GM21619 (cell line): ENCODE measurements at regions not wholly inside any gene's neighbourhood (a gene's known extent, or its start where the extent isn't known, plus 50 kb on each side); places are given as distances from the start of the nearest gene placed in this dataset.

Experiments
- ATAC-seq: cut with Tn5 transposase; IDR thresholded peaks from one replicate; pipeline ENCODE4 v1.9.1; 2021; ENCODE audit not compliant: unreplicated experiment

DNA sequence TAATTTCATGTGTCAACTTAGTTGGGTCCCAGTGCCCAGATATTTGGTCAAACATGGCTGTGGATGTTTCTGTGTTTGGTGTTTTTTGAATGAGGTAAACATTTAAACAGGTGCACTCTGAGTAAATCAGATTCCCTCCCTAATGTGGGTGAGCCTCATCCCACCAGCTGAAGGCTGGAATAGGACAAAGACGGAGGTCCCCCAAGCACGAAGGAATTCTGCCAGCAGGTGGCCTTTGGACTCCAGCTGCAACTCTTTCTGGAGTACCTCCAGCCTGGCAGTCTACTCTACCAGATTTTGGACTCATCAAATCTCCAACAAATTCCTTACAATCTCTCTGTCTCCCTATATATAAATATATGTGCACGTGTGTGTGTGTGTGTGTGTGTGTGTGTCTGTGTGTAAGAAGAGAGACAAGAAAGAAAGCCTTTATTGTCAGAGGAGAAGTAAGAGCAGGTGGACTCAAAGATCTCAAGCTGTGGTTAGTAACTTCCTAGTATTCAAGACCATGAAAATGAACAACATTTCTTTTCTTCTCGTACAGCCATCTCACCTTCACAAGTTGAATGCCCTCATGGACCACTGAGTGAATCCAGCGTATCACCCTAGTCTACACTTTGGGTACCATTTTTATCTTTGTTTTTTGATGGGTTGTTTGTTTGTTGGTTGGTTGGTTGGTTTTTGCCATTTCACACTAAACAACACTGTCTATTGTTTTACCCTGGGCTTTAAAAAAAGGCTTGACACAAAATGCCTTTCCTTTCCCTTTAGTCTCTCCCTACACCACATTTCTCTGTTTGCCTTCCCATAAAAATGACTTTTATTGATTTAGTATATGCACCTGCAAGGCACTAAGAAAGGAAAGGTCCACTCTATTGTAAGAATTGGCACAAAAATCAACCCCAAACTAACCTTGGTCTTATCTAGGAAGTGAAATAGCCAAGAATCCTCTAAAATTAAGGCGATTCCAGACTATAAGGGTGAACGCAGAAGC, 118.7 kb downstream of the TENT4A start:
- ATAC-seq = no peak

DNA sequence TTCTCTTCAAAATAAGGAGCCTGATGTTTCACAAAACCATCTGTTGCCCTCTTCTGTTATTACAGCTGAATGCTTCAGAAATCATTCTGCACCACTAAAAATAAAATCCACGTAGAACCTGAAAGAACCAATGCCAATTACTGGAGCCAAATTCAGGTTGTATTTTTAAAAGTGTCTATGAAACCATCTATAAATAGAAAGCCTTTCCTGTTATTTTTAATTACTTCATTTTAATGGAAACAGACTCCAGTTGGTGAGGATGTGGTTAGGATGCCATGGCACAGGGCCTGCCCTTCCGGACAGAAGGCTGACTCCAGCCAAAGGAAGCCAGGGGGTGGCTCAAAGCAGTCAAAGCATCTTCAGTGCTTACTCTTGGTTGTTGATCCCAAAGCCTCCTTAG, 119.8 kb downstream of the TENT4A start:
- no peak for ATAC-seq

DNA sequence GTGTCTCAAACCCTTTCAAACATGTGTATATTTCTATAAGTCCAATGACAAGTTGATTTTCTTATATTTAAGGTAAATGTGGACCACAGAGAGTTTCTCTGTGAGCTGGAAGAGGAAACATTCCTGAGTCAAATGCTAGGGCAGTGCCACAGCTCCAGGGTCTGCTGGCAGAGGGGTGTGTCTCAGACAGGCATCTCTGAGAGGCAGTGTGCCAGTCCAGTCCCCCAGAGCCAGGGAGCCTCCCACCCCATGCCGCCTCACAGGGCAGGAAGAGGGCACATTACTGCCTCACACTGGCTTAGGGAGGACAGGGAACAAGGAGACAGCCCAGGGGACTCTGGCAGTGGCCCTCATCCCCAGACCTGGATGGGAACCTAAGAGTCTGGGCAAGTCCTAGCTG, 120.2 kb downstream of the TENT4A start:
- ATAC-seq = no peak

DNA sequence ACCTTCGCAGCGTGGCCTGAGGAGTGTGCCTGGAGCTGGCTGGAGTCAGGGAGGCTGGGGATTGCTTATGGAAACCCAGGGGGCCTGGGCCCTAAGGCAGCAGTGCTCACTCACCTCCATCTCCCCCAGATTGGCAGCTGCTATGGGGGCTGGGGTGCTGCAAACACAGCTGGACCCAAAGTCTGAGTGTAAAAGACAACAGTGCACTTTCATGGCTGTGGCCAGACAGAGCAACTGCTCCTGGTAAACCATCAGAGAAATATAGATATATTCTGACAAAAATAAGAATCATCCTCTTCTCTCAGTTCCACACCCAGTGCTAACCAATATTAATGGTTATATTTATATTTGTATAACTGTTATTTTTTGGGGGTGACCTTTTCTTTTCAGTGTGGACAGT, 123.9 kb downstream of the TENT4A start:
- no peak for ATAC-seq

DNA sequence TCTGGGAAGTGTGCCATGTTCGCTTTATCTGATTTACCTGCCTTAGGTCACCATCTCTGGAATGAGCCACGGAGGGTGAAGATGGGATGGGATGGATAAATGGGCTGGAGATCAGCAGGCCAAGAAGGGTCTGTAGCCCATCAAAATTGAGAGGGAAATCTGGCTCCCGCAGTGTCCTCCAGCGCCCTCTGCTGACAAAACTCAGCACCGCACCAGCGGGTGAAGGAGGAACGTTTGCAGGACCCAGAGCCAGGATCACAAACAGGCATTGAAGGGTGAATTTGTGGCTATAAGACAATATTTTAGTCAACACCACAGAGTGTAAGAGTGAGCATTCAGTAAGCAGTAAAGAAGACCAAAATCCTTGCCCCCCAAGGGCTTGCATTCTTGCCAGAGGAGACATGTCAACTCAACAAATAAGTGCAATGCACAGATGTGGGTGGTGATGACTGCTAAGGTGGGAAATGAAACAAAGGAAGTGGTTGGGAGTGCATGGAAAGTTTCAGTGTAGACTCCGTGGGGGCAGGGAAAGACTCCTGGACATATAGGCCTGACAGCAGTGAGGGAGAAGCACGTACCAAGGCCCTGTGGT, 124.4 kb downstream of the TENT4A start:
- ATAC-seq = no peak

DNA sequence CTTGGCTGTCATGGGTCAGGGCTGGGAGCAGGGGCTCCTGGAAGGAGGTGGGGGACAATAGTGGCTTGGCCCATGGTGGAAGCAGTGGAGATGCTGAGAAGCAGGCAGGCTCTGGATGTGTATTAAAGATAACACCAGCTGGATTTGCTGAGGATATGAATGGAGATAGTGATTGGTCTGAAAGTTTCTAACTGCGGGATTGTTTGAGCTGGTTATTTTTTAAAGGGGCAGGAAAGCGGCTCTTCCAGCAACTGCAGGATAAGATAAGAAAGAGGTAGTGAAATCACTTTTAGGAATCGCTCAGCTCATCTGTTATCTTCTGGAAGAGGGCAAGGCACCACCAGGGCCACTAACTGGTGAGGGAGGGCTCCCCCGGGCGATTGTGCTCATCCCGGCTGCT, 125.5 kb downstream of the TENT4A start:
- ATAC-seq = no peak

DNA sequence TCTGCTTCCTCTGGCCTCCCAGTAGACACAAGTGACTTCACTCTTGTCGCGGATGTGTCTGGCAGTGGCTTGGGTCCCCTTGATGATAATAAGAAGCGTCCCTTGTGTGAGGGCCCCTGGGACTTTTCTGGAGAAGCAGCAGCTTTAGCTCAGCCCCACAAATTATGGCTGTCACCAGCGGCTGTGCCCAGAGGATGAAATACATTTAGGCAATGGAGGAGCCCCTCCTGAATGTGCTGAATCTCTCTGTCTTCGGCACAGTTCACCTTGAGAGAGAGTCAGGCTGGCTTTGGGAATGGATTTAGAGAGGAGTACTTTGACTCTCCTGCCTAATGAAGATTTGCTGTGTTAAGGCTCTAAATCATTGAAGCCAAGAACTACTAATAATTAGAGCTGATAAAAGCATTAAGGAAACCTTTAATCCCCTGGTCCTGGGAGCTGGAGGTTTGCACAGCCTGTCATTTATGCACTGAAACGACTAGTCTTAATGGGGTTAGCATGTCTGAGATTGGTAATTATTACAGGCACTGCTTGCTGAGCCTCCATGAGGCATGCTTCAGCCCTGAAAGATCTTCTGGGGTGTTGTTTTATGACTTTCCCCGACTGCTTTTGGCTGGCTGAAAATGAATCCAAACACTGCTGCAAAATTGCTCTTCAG, 127.0 kb downstream of the TENT4A start:
- ATAC-seq = no peak

DNA sequence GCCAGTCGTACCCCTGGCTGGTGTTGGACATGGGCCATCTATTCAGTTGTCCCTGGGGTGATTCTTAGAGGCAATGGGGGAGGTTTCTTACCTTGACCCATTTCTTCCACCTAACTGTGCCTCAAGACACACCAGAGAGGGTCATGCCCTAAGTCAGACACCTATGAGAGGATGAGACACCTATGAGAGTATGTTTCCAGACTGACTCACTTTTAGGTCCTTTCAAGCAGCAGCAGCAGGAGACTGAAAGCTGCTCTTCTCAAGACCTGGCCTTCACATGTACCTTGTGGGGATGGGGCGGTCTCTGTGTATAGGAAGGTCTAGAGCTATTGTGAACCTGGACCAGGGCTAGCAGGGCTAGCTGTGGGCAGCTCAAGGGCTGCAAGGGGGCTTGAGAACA, 130.1 kb downstream of the TENT4A start:
- ATAC-seq = no peak

DNA sequence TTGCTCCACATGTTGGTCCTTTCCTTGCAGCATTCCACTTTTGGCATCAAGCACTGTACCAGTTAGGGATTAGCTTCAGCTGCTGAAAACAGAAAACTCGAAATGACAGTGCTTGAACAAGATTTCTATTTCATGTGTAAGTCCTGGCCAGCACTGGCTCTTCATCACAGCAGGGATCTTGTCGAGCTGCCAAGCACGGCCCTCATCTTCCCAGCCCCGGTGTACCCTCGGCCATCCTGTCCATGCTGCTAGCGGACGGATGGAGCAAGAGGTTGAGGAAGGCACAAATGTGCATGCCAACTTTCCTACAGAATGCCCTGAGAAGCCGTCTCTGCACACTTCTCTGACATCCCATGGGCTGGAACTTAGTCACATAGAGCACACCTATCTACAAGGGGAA, 130.6 kb downstream of the TENT4A start:
- ATAC-seq = no peak

DNA sequence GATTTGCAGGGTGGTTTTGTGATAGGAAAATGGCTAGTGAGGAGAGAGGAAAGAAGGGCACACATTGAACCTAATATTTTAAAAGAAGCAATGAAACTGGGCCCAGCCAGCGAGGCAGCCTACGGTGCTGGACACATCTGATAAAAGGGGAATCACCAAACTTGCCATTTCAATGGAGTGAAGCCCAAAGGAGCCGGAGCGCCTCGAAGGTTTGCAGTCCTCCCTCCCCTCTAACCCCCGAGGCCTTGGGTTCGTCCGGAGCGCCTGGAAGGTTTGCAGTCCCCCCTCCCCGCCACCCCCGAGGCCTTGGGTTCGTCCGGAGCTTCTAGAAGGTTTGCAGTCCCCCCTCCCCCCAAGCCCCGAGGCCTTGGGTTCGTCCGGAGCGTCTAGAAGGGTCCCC, 132.6 kb downstream of the TENT4A start:
- ATAC-seq = no peak

DNA sequence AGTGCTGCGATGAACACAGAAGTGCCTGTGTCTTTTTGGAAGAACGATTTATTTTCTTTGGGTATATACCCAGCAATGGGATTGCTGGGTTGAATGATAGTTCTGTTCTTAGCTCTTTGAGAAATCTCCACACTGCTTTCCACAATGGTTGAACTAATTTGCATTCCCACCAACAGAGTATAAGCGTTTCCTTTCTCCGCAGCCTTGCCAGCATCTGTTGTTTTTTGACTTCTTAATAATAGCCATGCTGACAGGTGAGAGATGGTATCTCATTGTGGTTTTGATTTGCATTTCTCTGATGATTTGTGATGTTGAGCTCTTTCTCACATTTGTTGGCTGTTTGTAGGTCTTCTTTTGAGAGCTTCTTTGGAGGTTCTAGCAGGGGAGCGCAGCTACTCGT, 134.6 kb downstream of the TENT4A start:
- no peak for ATAC-seq

DNA sequence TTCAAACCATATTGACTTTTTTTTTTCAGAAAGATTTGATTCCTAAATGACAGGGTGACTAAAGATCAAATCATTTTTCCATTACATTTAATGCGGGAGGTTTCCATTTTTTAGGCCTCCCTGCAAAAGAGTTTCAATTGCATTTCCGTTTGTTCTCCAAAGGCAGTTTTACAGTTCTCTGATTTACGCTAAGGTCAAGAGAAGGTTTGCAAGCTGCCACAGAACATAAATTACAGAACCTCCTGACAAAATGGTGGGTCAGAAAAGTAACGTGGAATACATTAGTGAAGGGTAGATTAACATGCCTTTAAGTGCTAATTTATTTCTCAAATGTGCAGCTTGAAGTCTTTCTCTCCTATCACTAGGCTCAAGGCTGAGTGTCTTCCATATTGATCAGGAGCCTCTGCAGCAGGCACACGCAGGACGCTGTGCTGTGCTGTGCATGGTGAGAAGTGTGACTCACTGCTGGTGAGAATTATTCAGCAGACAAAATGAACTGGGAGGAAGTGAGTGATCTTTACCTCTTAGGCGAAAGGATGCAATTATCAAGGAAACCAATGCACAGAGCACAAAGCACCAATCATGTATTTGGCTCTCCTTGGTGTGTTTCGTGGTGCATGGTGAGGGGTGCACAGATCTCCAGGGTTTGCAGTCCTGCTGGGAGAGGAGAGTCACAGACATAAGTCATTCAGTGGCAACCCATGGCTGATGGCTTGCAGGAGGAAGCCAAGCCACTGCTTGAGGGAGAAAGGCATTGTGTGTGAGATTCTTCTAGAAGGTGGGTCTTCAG, 136.3 kb downstream of the TENT4A start:
- no peak for ATAC-seq

DNA sequence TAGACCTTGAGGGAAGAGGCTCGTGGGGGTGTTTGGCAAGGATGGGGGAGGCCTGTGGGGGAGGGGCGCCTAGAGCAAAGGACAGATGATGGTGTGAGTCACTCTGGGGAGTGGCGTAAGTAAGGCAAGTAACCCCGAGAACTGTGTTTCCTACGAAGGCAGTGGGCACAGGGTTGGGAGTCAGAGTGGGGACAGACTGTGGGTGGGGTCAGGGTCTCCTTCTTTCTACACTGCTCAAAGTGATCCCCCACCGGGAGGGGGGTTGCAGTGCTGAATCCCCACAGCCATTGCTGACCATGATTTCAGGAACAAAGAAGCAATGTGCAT, 136.8 kb downstream of the TENT4A start:
- no peak for ATAC-seq

DNA sequence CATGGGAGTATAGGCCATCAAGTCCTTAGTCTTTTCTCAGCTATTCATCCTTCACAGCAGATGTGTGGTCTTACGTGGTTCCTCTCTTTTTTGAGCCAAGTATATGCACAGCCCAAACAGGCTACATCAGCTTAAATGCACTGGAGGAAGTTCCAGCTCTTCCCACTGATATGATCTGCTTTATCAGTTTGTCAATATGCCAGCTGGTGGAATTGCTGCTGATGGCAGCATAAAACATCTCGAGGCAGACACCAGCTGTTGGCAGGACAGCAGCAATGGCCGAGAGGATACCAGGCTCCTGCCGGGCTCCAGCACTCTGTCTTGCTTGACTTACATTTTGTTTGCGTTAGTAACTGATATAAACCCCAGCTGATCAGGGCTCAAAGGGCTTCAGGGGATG, 143.4 kb downstream of the TENT4A start:
- ATAC-seq = no peak

DNA sequence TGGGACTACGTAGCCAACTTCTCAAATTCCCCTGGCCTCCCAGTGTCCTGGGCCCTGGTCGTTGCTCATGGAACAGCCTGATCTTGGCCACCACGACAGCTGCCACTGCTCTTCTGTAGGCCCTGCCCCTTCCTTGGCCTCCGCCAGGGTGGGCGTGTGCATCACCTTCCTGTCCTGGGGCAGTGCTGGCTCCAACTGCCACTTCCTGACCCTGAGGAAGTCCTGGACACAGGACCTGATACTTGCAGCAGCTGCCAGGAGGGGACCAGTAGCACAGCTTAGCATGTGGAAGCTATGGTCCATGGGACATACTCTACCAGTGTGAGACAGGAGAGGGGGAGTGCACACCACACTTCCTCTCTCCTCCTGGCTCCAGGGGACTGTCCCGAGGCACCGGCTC, 145.2 kb downstream of the TENT4A start:
- ATAC-seq = no peak

DNA sequence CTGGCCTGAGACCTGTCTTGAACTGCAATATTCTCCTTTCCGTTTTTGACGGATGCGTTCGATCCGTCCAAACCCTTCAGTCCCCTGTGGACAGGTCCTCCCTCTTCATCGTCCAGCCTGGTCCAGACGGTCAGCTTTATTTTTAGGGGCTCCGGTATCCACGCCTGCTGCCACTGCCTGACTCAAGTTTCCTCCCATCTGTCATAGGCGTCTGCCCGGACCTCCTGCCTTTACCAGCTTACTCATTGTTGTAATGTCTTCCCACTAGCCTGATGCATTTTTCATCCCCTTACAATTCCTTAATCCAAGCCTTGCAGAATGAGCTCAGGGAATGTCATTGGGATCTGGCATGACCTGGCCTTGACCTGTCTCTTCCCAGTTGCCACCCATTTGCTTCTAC, 145.8 kb downstream of the TENT4A start:
- ATAC-seq = no peak

DNA sequence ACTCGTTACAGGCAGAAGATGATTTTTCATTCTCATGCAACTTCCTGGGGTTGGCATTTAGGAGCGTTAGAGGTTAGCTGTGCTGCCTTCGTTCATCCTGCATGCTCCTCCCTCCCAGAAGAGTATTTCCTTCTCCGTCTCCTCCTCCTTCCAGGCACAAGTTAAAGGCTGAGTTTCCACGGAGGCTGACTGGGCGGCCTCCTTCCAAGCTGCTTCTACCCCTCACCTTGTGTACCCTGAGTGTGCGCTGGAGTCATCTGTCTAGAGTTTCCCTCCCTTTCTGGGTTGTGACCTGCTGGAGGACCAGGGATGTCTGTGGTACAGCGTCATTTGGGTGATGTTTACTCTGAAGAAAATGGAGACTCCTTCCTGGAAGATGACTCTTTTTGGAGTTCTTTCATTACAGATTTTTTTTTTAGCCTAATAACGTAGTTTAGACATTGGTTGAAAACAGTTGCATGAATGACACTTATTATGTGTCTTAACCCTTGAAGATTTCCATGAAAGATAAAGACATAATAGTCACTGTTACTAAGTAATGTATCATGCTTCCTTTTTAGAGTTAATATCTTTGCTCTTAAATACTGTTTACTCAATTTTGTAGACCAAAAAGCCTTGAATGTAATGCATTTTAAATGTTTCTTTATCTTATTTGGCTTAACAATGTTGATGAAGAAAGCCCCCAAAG, 146.9 kb downstream of the TENT4A start:
- ATAC-seq = no peak

DNA sequence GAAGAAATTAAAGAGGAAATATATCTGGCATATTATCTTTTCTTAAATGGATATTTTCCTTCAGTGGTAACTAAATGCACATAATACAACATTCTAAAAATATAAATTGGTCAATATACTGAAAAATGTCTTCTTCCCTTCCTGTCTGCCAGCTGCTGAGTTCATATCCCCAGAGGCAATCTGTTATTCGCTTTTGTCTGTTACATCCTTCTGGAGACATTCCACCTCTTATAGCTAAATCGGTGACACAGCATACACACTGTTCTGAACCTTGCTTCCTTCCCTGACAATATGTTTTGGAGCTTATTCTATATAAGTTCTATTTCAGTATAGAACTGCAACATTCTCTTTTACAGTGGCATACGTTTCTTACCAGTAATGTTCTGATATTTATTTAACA, 147.8 kb downstream of the TENT4A start:
- ATAC-seq = no peak

DNA sequence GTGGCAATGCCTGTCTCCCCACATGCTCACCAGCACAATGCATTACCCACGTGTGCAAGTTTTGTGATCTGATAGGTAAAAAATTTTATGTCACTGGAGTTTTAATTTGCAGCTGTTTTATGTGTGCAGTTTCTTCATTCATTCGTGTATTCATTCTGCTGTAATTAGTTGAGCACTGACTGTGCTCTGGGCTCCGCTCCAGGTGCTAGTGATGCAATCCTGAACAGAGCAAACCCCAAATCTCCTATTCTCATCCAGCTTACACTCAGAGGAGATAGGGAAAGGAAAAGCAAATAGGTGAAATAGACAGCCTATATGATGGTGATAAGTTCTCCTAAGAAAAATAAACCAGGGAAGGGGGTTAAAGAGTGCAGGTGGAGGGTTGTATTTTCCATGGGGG, 148.4 kb downstream of the TENT4A start:
- no peak for ATAC-seq

DNA sequence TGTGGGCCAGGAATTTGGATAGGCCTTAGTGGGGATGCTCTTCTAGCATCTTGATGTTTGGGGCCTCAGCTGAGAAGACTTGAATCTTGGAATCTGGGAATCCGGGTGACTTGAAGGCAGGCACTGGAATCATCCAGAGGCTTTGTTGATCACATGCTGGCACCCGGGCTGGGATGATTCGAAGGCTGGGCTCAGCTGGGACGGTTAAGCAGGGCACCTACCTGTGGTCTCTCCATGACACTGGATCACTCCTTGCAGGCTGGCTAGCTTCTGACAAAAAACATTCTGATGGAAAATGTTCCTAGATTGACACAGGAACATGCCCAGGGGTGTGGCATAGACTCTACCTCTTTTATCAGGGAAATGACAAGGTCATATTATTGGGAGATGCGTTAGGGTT, 149.1 kb downstream of the TENT4A start:
- no peak for ATAC-seq

DNA sequence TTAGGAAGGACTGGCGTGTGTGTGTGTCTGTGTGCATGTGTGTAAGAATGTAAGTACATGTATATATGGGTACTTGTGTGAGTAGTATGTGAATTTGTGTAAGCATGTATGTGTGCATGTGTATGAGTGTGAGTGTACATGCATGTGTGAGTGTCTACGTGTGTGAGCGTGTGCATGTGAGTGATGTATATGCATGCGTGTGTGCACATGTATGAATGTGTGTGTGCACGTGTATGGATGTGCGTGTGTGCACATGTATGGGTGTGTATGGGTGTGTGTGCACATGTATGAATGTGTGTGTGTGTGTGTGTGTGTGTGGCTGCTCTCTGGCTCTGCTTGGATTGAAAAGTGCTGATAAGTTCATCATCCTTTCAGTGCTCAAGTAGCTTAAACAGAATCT, 154.5 kb downstream of the TENT4A start:
- no peak for ATAC-seq
